HepG2 (cell line): ENCODE measurements at regions not wholly inside any gene's neighbourhood (a gene's known extent, or its start where the extent isn't known, plus 50 kb on each side); places are given as distances from the start of the nearest gene placed in this dataset.

Experiments
- ATAC-seq: fragments of 200-7000 bp; cut with Tn5 transposase; 3 replicates; pipeline ENCODE4 v1.9.1; 2020; ENCODE audit warnings: mild to moderate bottlenecking, moderate library complexity
- BruUV-seq: library from RNA; stranded (reverse); fragments of 400-500 nt; replicated peaks from 2 replicates; lab custom pipeline; 2021; lab: Mats Ljungman, UMichigan
- CTCF ChIA-PET: fragments of 300-600 bp; formaldehyde crosslinking; extraction: SDS; loops from one replicate; lab custom pipeline; 2021; ENCODE audit warnings: low total read pairs, inconsistent platforms, low intra/inter-chr PET ratio; lab: Yijun Ruan, JAX
- POLR2A ChIA-PET: fragments of 350-600 bp; sonication (Branson Sonifier 250); formaldehyde crosslinking; loops from one replicate; lab custom pipeline; 2020; ENCODE audit warnings: antibody characterized with exemption, inconsistent platforms; lab: Yijun Ruan, JAX
- DNase-seq: peaks from one replicate; pipeline ENCODE4 v3.0.0-alpha.2; 2015; ENCODE audit warnings: low spot score
- FAIRE-seq: peaks from 3 replicates; lab custom pipeline; 2011; peaks lifted over from hg19 to GRCh38; lab: Jason Lieb, UNC
- H2AFZ ChIP-seq: one replicate; pipeline ENCODE4 v1.6.1; 2011; ENCODE audit warnings: low read length, inconsistent platforms
- H3K27ac ChIP-seq: fragments of 300-600 bp; 3 replicates; pipeline ENCODE4 v1.8.0; 2011; ENCODE audit warnings: mixed run types, mild to moderate bottlenecking, mixed read lengths, low read length, inconsistent platforms; ENCODE audit not compliant: insufficient read depth; ENCODE audit errors: extremely low read length
- H3K27me3 ChIP-seq, 2 experiments: fragments of 200-600 bp in 1 of 2; 2 replicates in 1 of 2; 3 replicates in 1 of 2; pipeline versions ENCODE4 v1.6.0 to v1.8.0; 2011; ENCODE audit warnings: low read length in 2 of 2, mild to moderate bottlenecking in 2 of 2, moderate library complexity in 2 of 2, inconsistent platforms in 1 of 2; ENCODE audit not compliant: insufficient read depth in 2 of 2, control insufficient read depth in 1 of 2
- H3K36me3 ChIP-seq, 2 experiments: fragments of 200-600 bp in 1 of 2; replicated peaks in 1 of 2; 2 replicates in 1 of 2; 3 replicates in 1 of 2; pipeline versions ENCODE4 v1.5.1 to v1.8.0; 2011; ENCODE audit warnings: low read length in 2 of 2, inconsistent platforms in 1 of 2; ENCODE audit not compliant: insufficient read depth in 2 of 2, control insufficient read depth in 1 of 2
- H3K4me1 ChIP-seq: 2 replicates; pipeline ENCODE4 v1.5.1; 2012; ENCODE audit warnings: low read length, inconsistent platforms; ENCODE audit not compliant: insufficient read depth
- H3K4me2 ChIP-seq: 2 replicates; pipeline ENCODE4 v1.6.0; 2011; ENCODE audit warnings: low read depth, low read length, inconsistent platforms
- H3K4me3 ChIP-seq, 3 experiments: fragments of 200-600 bp in 1 of 3; sonication (generic), shearing (Covaris generic) in 1 of 3; replicated peaks in 1 of 3; 2 replicates each; pipeline ENCODE4 v1.5.1; 2011 to 2016; ENCODE audit warnings: low read length in 3 of 3, inconsistent platforms in 2 of 3, low read depth in 2 of 3, mild to moderate bottlenecking in 2 of 3, control low read depth in 1 of 3, mixed read lengths in 1 of 3; ENCODE audit not compliant: insufficient read depth in 1 of 3
- H3K79me2 ChIP-seq: one replicate; pipeline ENCODE4 v1.6.1; 2011; ENCODE audit warnings: low read length, inconsistent platforms; ENCODE audit not compliant: insufficient read depth
- H3K9ac ChIP-seq: 2 replicates; pipeline ENCODE4 v1.6.0; 2011; ENCODE audit warnings: mild to moderate bottlenecking, low read depth, low read length, inconsistent platforms; ENCODE audit not compliant: insufficient read depth
- H3K9me3 ChIP-seq: 2 replicates; pipeline ENCODE4 v1.5.1; 2012; ENCODE audit warnings: mild to moderate bottlenecking, low read length
- H4K20me1 ChIP-seq: 2 replicates; pipeline ENCODE4 v1.6.0; 2011; ENCODE audit warnings: inconsistent platforms, mild to moderate bottlenecking, low read length, moderate library complexity; ENCODE audit not compliant: insufficient read depth
- ARID3A ChIP-seq: IDR thresholded peaks from 2 replicates; pipeline ENCODE4 v1.6.1; 2012; ENCODE audit warnings: low read depth, low read length, improper control_type of control experiment
- ATF4 ChIP-seq, 2 experiments: fragments of 450-650 bp in 1 of 2; sonication (generic) in 1 of 2; formaldehyde crosslinking; IDR thresholded peaks; 2 replicates each; pipeline versions ENCODE4 v1.5.0 to v1.8.0; 2020 to 2022; ENCODE audit warnings: mild to moderate bottlenecking in 1 of 2, missing genetic modification reagents in 1 of 2
- BHLHE40 ChIP-seq: IDR thresholded peaks from 2 replicates; pipeline ENCODE4 v1.6.1; 2011; ENCODE audit warnings: low read length, improper control_type of control experiment
- EEA1 ChIP-seq: sonication (generic); formaldehyde crosslinking; IDR thresholded peaks from 2 replicates; pipeline ENCODE4 v1.5.1; 2020; ENCODE audit warnings: mild to moderate bottlenecking, missing genetic modification reagents, borderline replicate concordance
- HNRNPUL1 ChIP-seq: fragments of 200-400 bp; formaldehyde crosslinking; IDR thresholded peaks from 2 replicates; pipeline ENCODE4 v1.6.1; 2017; ENCODE audit warnings: low read depth, mild to moderate bottlenecking, low read length, moderate library complexity
- KDM6A ChIP-seq: IDR thresholded peaks from 2 replicates; pipeline ENCODE4 v1.6.1; 2016; ENCODE audit warnings: low read depth
- PAWR ChIP-seq: sonication (generic); formaldehyde crosslinking; IDR thresholded peaks from 2 replicates; pipeline ENCODE4 v1.4.0; 2020; ENCODE audit warnings: missing genetic modification reagents, mild to moderate bottlenecking, borderline replicate concordance
- RBM39 ChIP-seq: fragments of 200-400 bp; formaldehyde crosslinking; IDR thresholded peaks from one replicate; pipeline ENCODE4 v1.6.1; 2018; ENCODE audit warnings: antibody characterized with exemption, mild to moderate bottlenecking, low read depth, low read length; ENCODE audit not compliant: poor library complexity, severe bottlenecking
- SATB2 ChIP-seq: sonication (generic); formaldehyde crosslinking; IDR thresholded peaks from 2 replicates; pipeline ENCODE4 v1.5.0; 2020; ENCODE audit warnings: missing genetic modification reagents
- THRA ChIP-seq: sonication (generic); formaldehyde crosslinking; IDR thresholded peaks from 2 replicates; pipeline ENCODE4 v1.4.0; 2020; ENCODE audit warnings: missing genetic modification reagents, borderline replicate concordance
- ZNF12 ChIP-seq: sonication (generic); formaldehyde crosslinking; IDR thresholded peaks from 2 replicates; pipeline ENCODE4 v1.5.0; 2020; ENCODE audit warnings: missing genetic modification reagents
- ZNF24 ChIP-seq: fragments of 450-650 bp; IDR thresholded peaks from 2 replicates; pipeline ENCODE4 v1.6.1; 2017; ENCODE audit warnings: antibody characterized with exemption, mild to moderate bottlenecking
- ZNF333 ChIP-seq: sonication (generic); formaldehyde crosslinking; IDR thresholded peaks from 2 replicates; pipeline ENCODE4 v1.4.0; 2020; ENCODE audit warnings: mild to moderate bottlenecking, missing genetic modification reagents, borderline replicate concordance
- WGBS: methylation state at CpG from one replicate; pipeline ENCODE4 v1.1.6; 2017; ENCODE audit warnings: low lambda C conversion rate; 5-methylcytosine and 5-hydroxymethylcytosine counted together
- in situ Hi-C: cut with HindIII; loops from 2 replicates; pipeline ENCODE4 v1.10.0; 2017; ENCODE audit warnings: low pct_unique_long_range_greater_than_20kb; ENCODE audit not compliant: extremely low pct_ligation_motif_present
- intact Hi-C: fragments of 100-400 bp; cut with micrococcal nuclease; formaldehyde crosslinking; loops from one replicate; pipeline ENCODE4 v1.10.0; 2022; ENCODE audit not compliant: unreplicated experiment
- TF ChIP-seq, protein P1 (sequence below): sonication (generic); formaldehyde crosslinking; IDR thresholded peaks from 2 replicates; pipeline ENCODE4 v1.4.0; 2020; ENCODE audit warnings: missing genetic modification reagents
- TF ChIP-seq, protein P2 (sequence below): sonication (generic); formaldehyde crosslinking; IDR thresholded peaks from 2 replicates; pipeline ENCODE4 v1.4.0; 2020; ENCODE audit warnings: missing genetic modification reagents

DNA sequence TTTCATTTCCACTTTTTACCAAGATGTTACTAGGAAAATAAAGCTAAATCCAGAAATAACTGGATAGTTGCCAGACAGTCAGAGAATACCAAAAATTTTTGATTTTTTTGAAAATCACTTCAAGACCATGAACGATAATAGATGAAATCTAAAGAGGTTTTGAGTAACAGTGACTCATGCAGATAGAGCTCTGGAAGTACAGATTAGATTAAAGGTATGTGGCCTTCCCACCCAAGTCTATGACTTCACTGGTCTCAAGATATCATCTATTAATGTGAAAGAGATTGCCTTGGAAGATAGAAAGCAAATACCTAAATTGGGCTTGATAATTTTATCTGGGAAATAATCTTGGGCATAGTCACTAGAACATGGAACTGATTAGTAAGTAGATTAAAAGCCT lies 415.9 kb downstream of the METTL15 start:
- no TSS peak for BruUV-seq
- WGBS: 9% methylated on average over 1 of the region's 1 CpG
- no peaks in the 10 kb centered on the region for H3K36me3 ChIP-seq
- intact Hi-C loops: no loop called here
- H3K27me3 ChIP-seq: no peaks in the 10 kb centered on the region
- ATAC-seq (no peak), FAIRE-seq (no peak), DNase-seq (no peak)
- TF ChIP-seq, protein P1, sequence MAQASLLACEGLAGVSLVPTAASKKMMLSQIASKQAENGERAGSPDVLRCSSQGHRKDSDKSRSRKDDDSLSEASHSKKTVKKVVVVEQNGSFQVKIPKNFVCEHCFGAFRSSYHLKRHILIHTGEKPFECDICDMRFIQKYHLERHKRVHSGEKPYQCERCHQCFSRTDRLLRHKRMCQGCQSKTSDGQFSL: no peak
- TF ChIP-seq HNRNPUL1 (no peak), KDM6A (no peak), ZNF24 (no peak)
- H3K9me3 ChIP-seq: peaks cover 22% of the 10 kb centered on the region
- H3K4me3 ChIP-seq: no peak overlapping the region
- H3K27ac ChIP-seq: no peak overlapping the region
- no peak overlapping the region for H2AFZ ChIP-seq
- H3K9ac ChIP-seq: no peak overlapping the region
- in situ Hi-C loops: no loop called here
- H3K79me2 ChIP-seq: no peaks in the 10 kb centered on the region
- ChIA-PET POLR2A (no interaction called here), CTCF (no interaction called here)
- no peaks in the 10 kb centered on the region for H3K4me1 ChIP-seq
- no peak overlapping the region for H3K4me2 ChIP-seq
- no peaks in the 10 kb centered on the region for H4K20me1 ChIP-seq

- no peak for FAIRE-seq
- intact Hi-C loops (no loop called here), in situ Hi-C loops (no loop called here)
- H3K4me2 ChIP-seq: no peak overlapping the region
- ChIA-PET POLR2A (no interaction called here), CTCF (no interaction called here)
- no peak overlapping the region for H2AFZ ChIP-seq
- H3K79me2 ChIP-seq: no peaks in the 10 kb centered on the region
- H3K9me3 ChIP-seq: peaks cover 15% of the 10 kb centered on the region
- no peaks in the 10 kb centered on the region for H3K36me3 ChIP-seq
- no peaks in the 10 kb centered on the region for H3K4me1 ChIP-seq
- H3K27ac ChIP-seq: no peak overlapping the region
- H3K27me3 ChIP-seq: no peaks in the 10 kb centered on the region
- no peaks in the 10 kb centered on the region for H4K20me1 ChIP-seq
- ATAC-seq: no peak
- no TSS peak for BruUV-seq
- no peak for DNase-seq
- WGBS: 85% methylated on average over 2 of the region's 2 CpGs
- no peak overlapping the region for H3K4me3 ChIP-seq
- H3K9ac ChIP-seq: no peak overlapping the region
- TF ChIP-seq ATF4 (CRISPR knock-in tag; IDR thresholded peaks at IDR 0.05) (no peak), ARID3A (no peak), RBM39 (no peak), THRA (CRISPR knock-in tag) (no peak), PAWR (no peak), BHLHE40 (no peak), SATB2 (CRISPR knock-in tag) (no peak), ZNF12 (CRISPR knock-in tag) (no peak), EEA1 (CRISPR knock-in tag) (no peak), ZNF333 (no peak)
- TF ChIP-seq, protein P2, sequence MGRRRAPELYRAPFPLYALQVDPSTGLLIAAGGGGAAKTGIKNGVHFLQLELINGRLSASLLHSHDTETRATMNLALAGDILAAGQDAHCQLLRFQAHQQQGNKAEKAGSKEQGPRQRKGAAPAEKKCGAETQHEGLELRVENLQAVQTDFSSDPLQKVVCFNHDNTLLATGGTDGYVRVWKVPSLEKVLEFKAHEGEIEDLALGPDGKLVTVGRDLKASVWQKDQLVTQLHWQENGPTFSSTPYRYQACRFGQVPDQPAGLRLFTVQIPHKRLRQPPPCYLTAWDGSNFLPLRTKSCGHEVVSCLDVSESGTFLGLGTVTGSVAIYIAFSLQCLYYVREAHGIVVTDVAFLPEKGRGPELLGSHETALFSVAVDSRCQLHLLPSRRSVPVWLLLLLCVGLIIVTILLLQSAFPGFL: no peak
Observed at GRCh38 chr11:28521075-28521474, 412.9 kb downstream of the METTL15 start.
